HCT116 (cell line): ENCODE measurements at regions not wholly inside any gene's neighbourhood (a gene's known extent, or its start where the extent isn't known, plus 50 kb on each side); places are given as distances from the start of the nearest gene placed in this dataset.

Source experiments
- ATAC-seq: fragments of 200-7000 bp; cut with Tn5 transposase; 2 replicates; pipeline ENCODE4 v1.9.1; 2020; ENCODE audit warnings: mild to moderate bottlenecking, moderate library complexity
- BruUV-seq: library from RNA; stranded (reverse); fragments of 400-500 nt; replicated peaks from 2 replicates; lab custom pipeline; 2021; lab: Mats Ljungman, UMichigan
- CTCF ChIA-PET: fragments of 300-600 bp; sonication (Branson Sonifier 250); formaldehyde crosslinking; loops from one replicate; lab custom pipeline; 2021; ENCODE audit warnings: antibody characterized with exemption; lab: Charles Lee
- POLR2A ChIA-PET: fragments of 300-600, 350-600 bp; sonication (Branson Sonifier 250); formaldehyde crosslinking; loops from one replicate; lab custom pipeline; 2021; ENCODE audit warnings: antibody characterized with exemption; lab: Charles Lee
- RAD21 ChIA-PET, 2 experiments: fragments of 300-600 bp; sonication (Branson Sonifier 250); formaldehyde crosslinking; loops; one replicate each; lab custom pipeline; 2023; ENCODE audit warnings: low total read pairs in 2 of 2; ENCODE audit not compliant: uncharacterized antibody in 2 of 2, unreplicated experiment in 2 of 2, low non-redundant PET in 1 of 2; lab: Charles Lee
- DNase-seq: peaks from one replicate; pipeline ENCODE4 v3.0.0-alpha.2; 2010; ENCODE audit warnings: low read depth, low spot score
- H2AFZ ChIP-seq: fragments of 200-600 bp; shearing (Covaris generic), sonication (generic); 2 replicates; pipeline ENCODE4 v1.6.1; 2017; ENCODE audit warnings: low read depth, mixed run types, mixed read lengths, antibody characterized with exemption, low read length; ENCODE audit not compliant: poor library complexity, severe bottlenecking
- H3K27ac ChIP-seq: 2 replicates; pipeline ENCODE4 v1.5.1; 2012; ENCODE audit warnings: low read depth, low read length
- H3K27me3 ChIP-seq: fragments of 200-600 bp; sonication (generic); 2 replicates; pipeline ENCODE4 v1.6.1; 2016; ENCODE audit warnings: mixed run types, low read length, mixed read lengths; ENCODE audit not compliant: insufficient read depth
- H3K36me3 ChIP-seq, 2 experiments: fragments of 200-500 bp in 1 of 2; fragments of 200-600 bp in 1 of 2; sonication (Bioruptor generic) in 1 of 2; sonication (generic) in 1 of 2; 2 replicates each; pipeline versions ENCODE4 v1.5.1 to v1.6.1; 2014 to 2016; ENCODE audit warnings: low read length in 2 of 2, inconsistent platforms in 1 of 2, mixed read lengths in 1 of 2, mixed run types in 1 of 2; ENCODE audit not compliant: insufficient read depth in 2 of 2, control insufficient read depth in 1 of 2
- H3K4me1 ChIP-seq, 2 experiments: fragments of 200-600 bp in 1 of 2; sonication (generic) in 1 of 2; 2 replicates each; pipeline versions ENCODE4 v1.5.1 to v1.6.1; 2012 to 2017; ENCODE audit warnings: low read length in 2 of 2, inconsistent platforms in 1 of 2, mild to moderate bottlenecking in 1 of 2, mixed read lengths in 1 of 2, mixed run types in 1 of 2, moderate library complexity in 1 of 2; ENCODE audit not compliant: insufficient read depth in 2 of 2, control insufficient read depth in 1 of 2
- H3K4me2 ChIP-seq: fragments of 200-600 bp; sonication (generic); 2 replicates; pipeline ENCODE4 v1.6.1; 2017; ENCODE audit warnings: mixed run types, low read length, mixed read lengths
- H3K4me3 ChIP-seq, 2 experiments: fragments of 200-600 bp in 1 of 2; sonication (generic) in 1 of 2; replicated peaks in 1 of 2; 2 replicates each; pipeline ENCODE4 v1.5.1; 2011 to 2016; ENCODE audit warnings: low read length in 2 of 2, control low read depth in 1 of 2, low read depth in 1 of 2, mild to moderate bottlenecking in 1 of 2, mixed read lengths in 1 of 2, mixed run types in 1 of 2
- H3K79me2 ChIP-seq: fragments of 200-600 bp; sonication (generic); 2 replicates; pipeline ENCODE4 v1.6.1; 2017; ENCODE audit warnings: mild to moderate bottlenecking, mixed run types, low read length, moderate library complexity, mixed read lengths; ENCODE audit not compliant: insufficient read depth
- H3K9ac ChIP-seq: fragments of 200-600 bp; sonication (generic); 2 replicates; pipeline ENCODE4 v1.6.1; 2016; ENCODE audit warnings: low read length, mixed read lengths
- H3K9me2 ChIP-seq: fragments of 200-600 bp; sonication (generic), shearing (Covaris generic); 2 replicates; pipeline ENCODE4 v1.6.1; 2017; ENCODE audit warnings: mixed run types, mild to moderate bottlenecking, moderate library complexity; ENCODE audit not compliant: insufficient read depth
- H3K9me3 ChIP-seq, 2 experiments: fragments of 200-500 bp in 1 of 2; fragments of 200-600 bp in 1 of 2; sonication (Bioruptor generic) in 1 of 2; sonication (generic) in 1 of 2; 2 replicates each; pipeline ENCODE4 v1.6.1; 2014 to 2017; ENCODE audit warnings: low read length in 2 of 2, mixed read lengths in 2 of 2, inconsistent platforms in 1 of 2, low read depth in 1 of 2, mild to moderate bottlenecking in 1 of 2, mixed run types in 1 of 2, moderate library complexity in 1 of 2; ENCODE audit not compliant: control insufficient read depth in 1 of 2, insufficient read depth in 1 of 2
- H4K20me1 ChIP-seq: fragments of 200-600 bp; sonication (generic), shearing (Covaris generic); 2 replicates; pipeline ENCODE4 v1.6.1; 2017; ENCODE audit warnings: mixed run types, mild to moderate bottlenecking, moderate library complexity; ENCODE audit not compliant: insufficient read depth
- CBX3 ChIP-seq: IDR thresholded peaks from 2 replicates; pipeline ENCODE4 v1.6.1; 2012; ENCODE audit warnings: low read depth
- CEBPB ChIP-seq: IDR thresholded peaks from 2 replicates; pipeline ENCODE4 v1.6.1; 2012; ENCODE audit warnings: low read depth
- EGR1 ChIP-seq: IDR thresholded peaks from 2 replicates; pipeline ENCODE4 v1.6.1; 2012; ENCODE audit warnings: low read depth
- EZH2 ChIP-seq: fragments of 200-600 bp; sonication (generic); IDR thresholded peaks from 2 replicates; pipeline ENCODE4 v1.6.1; 2017; ENCODE audit warnings: antibody characterized with exemption, mixed run types
- JUND ChIP-seq: IDR thresholded peaks from 2 replicates; pipeline ENCODE4 v1.6.1; 2012
- SIN3A ChIP-seq: IDR thresholded peaks from 2 replicates; pipeline ENCODE4 v1.6.1; 2012; ENCODE audit warnings: low read depth
- SP1 ChIP-seq: IDR thresholded peaks from 2 replicates; pipeline ENCODE4 v1.6.1; 2012; ENCODE audit warnings: low read depth
- SRF ChIP-seq: IDR thresholded peaks from 2 replicates; pipeline ENCODE4 v1.6.1; 2012; ENCODE audit warnings: low read depth
- TCF7L2 ChIP-seq: IDR thresholded peaks from 2 replicates; pipeline ENCODE4 v1.7.0; 2011; ENCODE audit warnings: borderline replicate concordance, inconsistent platforms; ENCODE audit not compliant: insufficient read depth, insufficient read length; ENCODE audit errors: extremely low read depth
- YY1 ChIP-seq: IDR thresholded peaks from 2 replicates; pipeline ENCODE4 v1.6.1; 2011; ENCODE audit warnings: low read length, low read depth, moderate library complexity, mild to moderate bottlenecking; ENCODE audit not compliant: insufficient replicate concordance; ENCODE audit errors: extremely low read depth
- ZFX ChIP-seq: fragments of 450-650 bp; IDR thresholded peaks from 2 replicates; pipeline ENCODE4 v1.6.1; 2017
- intact Hi-C: fragments of 100-400 bp; cut with micrococcal nuclease; formaldehyde crosslinking; loops from 2 replicates; pipeline ENCODE4 v1.10.0; 2022
- TF ChIP-seq, protein P1 (sequence below): IDR thresholded peaks from 2 replicates; pipeline ENCODE4 v1.6.1; 2011; ENCODE audit warnings: mild to moderate bottlenecking, low read length, moderate library complexity; ENCODE audit not compliant: insufficient replicate concordance; ENCODE audit errors: extremely low read depth
- TF ChIP-seq, protein P2 (sequence below): IDR thresholded peaks from 2 replicates; pipeline ENCODE4 v1.6.1; 2012
- TF ChIP-seq, protein P3 (sequence below): IDR thresholded peaks from 2 replicates; pipeline ENCODE4 v1.6.1; 2012; ENCODE audit warnings: low read depth

DNA sequence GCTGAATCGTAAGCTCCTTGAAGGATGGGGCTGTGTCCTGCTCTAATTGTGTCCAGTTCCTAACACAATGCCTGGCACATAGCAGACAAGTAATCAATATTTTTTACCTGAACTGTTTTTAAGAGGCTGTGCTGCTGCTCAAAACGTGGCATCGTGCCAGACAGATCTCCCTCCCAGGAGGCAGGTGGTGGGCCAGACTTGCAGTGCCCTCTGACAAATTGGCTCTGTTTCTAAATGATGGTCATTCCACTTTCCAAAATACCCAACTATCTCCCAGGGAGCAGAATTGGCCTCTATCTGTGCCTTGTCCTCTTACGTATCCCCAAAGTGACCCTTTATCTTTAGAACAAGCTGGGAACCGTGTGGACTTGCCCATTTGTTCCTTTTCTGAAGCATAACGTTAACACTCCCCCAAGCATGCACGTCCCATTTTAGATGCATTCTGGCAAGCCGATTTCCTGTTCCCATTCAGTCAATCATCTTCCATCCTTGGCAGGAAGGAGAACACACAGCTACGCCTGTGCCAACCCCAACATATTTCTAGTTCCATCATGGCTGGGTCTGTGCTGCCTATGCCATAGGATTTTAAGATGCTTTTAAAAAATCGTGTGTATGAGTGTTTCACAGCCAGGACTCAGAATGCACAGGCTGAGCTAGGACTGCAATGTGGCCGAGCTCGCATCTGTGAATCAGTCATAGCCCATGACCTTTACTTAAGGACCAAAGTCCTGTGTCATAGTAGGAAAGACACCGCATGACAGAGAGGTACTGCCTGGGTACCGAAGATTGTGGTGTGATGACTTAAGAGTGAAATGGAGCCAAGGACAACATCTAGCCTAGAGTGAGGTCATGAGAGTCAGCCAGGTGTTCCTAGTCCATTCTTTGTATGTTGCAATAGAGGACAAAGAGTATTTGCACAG, 408.6 kb downstream of the PRDM2 start:
- H3K4me1 ChIP-seq, result no peaks in the 10 kb centered on the region
- DNase-seq, result no peak
- no peaks in the 10 kb centered on the region for H3K9me2 ChIP-seq
- no peak for ATAC-seq
- POLR2A ChIA-PET, result no interaction called here
- intact Hi-C loops, result no loop called here
- no peaks in the 10 kb centered on the region for H3K36me3 ChIP-seq
- no peak overlapping the region for H3K27ac ChIP-seq
- no TSS peak for BruUV-seq
- H3K9me3 ChIP-seq, result no peaks in the 10 kb centered on the region
- TF ChIP-seq, protein P1, sequence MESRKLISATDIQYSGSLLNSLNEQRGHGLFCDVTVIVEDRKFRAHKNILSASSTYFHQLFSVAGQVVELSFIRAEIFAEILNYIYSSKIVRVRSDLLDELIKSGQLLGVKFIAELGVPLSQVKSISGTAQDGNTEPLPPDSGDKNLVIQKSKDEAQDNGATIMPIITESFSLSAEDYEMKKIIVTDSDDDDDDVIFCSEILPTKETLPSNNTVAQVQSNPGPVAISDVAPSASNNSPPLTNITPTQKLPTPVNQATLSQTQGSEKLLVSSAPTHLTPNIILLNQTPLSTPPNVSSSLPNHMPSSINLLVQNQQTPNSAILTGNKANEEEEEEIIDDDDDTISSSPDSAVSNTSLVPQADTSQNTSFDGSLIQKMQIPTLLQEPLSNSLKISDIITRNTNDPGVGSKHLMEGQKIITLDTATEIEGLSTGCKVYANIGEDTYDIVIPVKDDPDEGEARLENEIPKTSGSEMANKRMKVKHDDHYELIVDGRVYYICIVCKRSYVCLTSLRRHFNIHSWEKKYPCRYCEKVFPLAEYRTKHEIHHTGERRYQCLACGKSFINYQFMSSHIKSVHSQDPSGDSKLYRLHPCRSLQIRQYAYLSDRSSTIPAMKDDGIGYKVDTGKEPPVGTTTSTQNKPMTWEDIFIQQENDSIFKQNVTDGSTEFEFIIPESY, result no peak
- TF ChIP-seq SIN3A (no peak), CEBPB (no peak), EZH2 (no peak), CBX3 (no peak), TCF7L2 (no peak), ZFX (no peak), SP1 (no peak), EGR1 (no peak), SRF (no peak), JUND (no peak), YY1 (no peak)
- TF ChIP-seq, protein P2, sequence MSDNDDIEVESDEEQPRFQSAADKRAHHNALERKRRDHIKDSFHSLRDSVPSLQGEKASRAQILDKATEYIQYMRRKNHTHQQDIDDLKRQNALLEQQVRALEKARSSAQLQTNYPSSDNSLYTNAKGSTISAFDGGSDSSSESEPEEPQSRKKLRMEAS, result no peak
- TF ChIP-seq, protein P3, sequence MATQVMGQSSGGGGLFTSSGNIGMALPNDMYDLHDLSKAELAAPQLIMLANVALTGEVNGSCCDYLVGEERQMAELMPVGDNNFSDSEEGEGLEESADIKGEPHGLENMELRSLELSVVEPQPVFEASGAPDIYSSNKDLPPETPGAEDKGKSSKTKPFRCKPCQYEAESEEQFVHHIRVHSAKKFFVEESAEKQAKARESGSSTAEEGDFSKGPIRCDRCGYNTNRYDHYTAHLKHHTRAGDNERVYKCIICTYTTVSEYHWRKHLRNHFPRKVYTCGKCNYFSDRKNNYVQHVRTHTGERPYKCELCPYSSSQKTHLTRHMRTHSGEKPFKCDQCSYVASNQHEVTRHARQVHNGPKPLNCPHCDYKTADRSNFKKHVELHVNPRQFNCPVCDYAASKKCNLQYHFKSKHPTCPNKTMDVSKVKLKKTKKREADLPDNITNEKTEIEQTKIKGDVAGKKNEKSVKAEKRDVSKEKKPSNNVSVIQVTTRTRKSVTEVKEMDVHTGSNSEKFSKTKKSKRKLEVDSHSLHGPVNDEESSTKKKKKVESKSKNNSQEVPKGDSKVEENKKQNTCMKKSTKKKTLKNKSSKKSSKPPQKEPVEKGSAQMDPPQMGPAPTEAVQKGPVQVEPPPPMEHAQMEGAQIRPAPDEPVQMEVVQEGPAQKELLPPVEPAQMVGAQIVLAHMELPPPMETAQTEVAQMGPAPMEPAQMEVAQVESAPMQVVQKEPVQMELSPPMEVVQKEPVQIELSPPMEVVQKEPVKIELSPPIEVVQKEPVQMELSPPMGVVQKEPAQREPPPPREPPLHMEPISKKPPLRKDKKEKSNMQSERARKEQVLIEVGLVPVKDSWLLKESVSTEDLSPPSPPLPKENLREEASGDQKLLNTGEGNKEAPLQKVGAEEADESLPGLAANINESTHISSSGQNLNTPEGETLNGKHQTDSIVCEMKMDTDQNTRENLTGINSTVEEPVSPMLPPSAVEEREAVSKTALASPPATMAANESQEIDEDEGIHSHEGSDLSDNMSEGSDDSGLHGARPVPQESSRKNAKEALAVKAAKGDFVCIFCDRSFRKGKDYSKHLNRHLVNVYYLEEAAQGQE, result no peak
- H3K79me2 ChIP-seq, result no peaks in the 10 kb centered on the region
- CTCF ChIA-PET, result no interaction called here
- no peak overlapping the region for H3K9ac ChIP-seq
- no peaks in the 10 kb centered on the region for H4K20me1 ChIP-seq
- H2AFZ ChIP-seq, result no peak overlapping the region
- no peak overlapping the region for H3K4me2 ChIP-seq
- RAD21 ChIA-PET, result no interaction called here
- peaks cover 7% of the 10 kb centered on the region; the same call in 1 of the 2 replicates for H3K27me3 ChIP-seq
- H3K4me3 ChIP-seq, result no peak overlapping the region
